Panc1 (cell line): ENCODE measurements at regions not wholly inside any gene's neighbourhood (a gene's known extent, or its start where the extent isn't known, plus 50 kb on each side); places are given as distances from the start of the nearest gene placed in this dataset.

Experiments
- CTCF ChIP-seq: fragments of 450-650 bp; IDR thresholded peaks from 2 replicates; pipeline ENCODE4 v1.5.1; 2017; ENCODE audit warnings: mild to moderate bottlenecking
- POLR2AphosphoS5 ChIP-seq: IDR thresholded peaks from 2 replicates; pipeline ENCODE4 v1.6.1; 2012; ENCODE audit warnings: mild to moderate bottlenecking, low read depth, low read length, moderate library complexity
- REST ChIP-seq, 2 experiments: IDR thresholded peaks; 2 replicates each; pipeline ENCODE4 v1.6.1; 2011 to 2012; ENCODE audit warnings: low read depth in 2 of 2, control low read depth in 1 of 2, low read length in 1 of 2, mild to moderate bottlenecking in 1 of 2, moderate library complexity in 1 of 2; ENCODE audit not compliant: insufficient read depth in 1 of 2
- SIN3A ChIP-seq: IDR thresholded peaks from 2 replicates; pipeline ENCODE4 v1.6.1; 2012; ENCODE audit warnings: low read depth, mild to moderate bottlenecking, low read length, moderate library complexity, borderline replicate concordance; ENCODE audit not compliant: insufficient read depth
- TCF7L2 ChIP-seq: IDR thresholded peaks from 2 replicates; pipeline ENCODE4 v1.6.1; 2011; ENCODE audit warnings: mild to moderate bottlenecking, low read depth, low read length, inconsistent platforms

GRCh38 chr12:61385771-61386170 is 874.4 kb upstream of the USP15 start:
- TF ChIP-seq CTCF (no peak), REST (IDR thresholded peaks at IDR 0.05; ENCODE audit: insufficient read depth in 1 of 2, low read depth in 2 of 2, low read length in 1 of 2) (no peak), TCF7L2 (no peak), POLR2AphosphoS5 (no peak), SIN3A (no peak)
